ENCODE measurements at regions not wholly inside any gene's neighbourhood (a gene's known extent, or its start where the extent isn't known, plus 50 kb on each side); places are given as distances from the start of the nearest gene placed in this dataset.
A peak's percentile ranks its signal among the peaks of the same experiment; 100 is the strongest.
"Not testable (repeated sequence)": the region's sequence is repeated elsewhere in the genome, so short reads cannot be mapped to it uniquely, and the experiment has no call there.

DNA sequence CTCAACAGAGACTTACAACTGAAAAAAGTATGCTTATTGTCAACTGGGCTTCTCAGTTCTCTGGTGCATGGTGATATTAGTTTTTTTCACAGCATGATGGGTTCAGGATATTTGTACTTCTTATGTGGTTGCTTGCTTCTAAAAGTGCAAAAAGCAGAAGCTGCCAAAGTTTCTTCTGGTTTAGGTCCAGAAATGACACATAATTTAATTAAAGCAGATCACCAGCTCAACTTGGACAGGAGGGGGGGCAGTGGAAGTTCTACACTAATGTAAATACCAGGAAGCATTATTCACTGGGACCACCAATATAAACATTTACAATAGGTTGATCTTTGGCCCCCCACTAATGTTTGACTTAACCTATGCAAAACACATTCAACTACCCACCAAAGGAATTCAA is 354.8 kb upstream of the BRINP3 start:
- no peak for DNase-seq (ENCODE audit: low read depth in 2 of 2)

DNA sequence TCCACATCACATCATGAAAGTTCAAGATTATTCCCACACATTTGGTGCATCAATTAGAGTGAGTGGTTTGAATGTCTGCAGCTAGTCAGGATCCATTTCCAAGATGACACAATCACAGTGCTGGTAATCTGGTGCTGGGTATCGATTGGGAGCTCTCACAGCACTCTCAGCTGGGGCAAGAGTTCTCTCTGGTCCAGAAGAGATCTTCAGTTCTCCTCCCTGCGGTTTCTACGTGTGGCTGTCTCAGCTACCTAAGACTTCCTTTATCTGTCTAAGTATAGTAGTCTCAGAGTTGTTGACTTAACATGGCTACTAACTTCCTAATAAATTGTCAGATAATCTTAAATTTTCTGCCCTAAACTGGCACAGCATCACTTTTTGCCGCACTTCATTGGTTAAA is 358.0 kb upstream of the BRINP3 start:
- DNase-seq (ENCODE audit: low read depth in 2 of 2): no peak

DNA sequence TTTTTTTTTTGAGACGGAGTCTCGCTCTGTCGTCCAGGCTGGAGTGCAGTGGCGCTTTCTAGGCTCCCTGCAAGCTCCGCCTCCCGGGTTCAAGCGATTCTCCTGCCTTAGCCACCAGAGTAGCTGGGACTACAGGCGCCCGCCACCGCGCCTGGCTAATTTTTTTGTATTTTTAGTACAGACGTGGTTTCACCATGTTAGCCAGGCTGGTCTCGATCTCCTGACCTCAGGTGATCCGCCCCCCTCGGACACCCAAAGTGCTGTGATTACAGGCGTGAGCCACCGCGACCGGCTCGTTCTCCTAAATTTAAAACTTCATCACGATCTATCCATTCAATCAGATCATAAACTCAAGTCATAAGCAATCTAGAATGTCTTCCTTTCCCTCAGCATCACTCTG is 359.5 kb upstream of the BRINP3 start:
- not testable (repeated sequence) for DNase-seq (ENCODE audit: low read depth in 2 of 2)

- DNase-seq (ENCODE audit: low read depth in 2 of 2): no peak
These were observed 360.2 kb upstream of the BRINP3 start for GRCh38 chr1:190837888-190838287.

DNA sequence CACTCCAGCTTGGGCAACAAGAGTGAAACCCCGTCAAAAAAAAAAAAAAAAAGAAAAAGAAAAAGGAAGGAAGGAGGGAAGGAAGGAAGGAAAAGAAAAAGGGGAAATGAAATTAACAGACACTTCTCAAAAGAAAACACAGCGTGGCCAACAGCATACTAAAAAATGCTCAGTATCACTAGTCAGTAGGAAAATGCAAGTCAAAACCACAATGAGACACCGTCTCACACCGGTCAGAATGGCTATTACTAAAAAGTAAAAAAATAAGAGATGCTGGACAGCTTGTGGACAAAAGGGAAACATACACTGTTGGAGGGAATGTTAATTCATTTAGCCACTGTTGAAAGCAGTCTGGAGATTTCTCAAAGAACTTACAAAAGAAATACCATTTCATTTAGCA is 369.5 kb upstream of the BRINP3 start:
- DNase-seq (ENCODE audit: low read depth in 2 of 2): no peak

DNA sequence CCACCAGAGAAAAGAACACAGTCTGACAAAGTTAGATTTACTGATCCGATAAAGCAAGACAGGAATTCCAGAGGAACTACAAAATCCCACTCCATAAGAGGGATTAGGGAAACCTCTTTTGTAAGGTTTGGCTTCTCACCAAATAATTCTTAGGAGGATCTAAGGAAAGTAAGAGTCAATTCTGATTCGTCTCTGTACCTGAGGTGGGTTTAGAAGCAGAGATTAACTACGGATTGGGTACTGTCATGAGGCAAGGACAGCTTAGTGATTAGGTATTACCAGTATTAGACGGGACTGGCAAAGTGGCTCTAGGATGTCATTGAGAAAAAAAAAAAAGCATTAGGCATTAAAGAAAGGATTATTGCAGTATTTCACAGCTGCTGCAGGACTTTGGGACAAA is 371.7 kb upstream of the BRINP3 start:
- DNase-seq (ENCODE audit: low read depth in 2 of 2): no peak

GRCh38 chr1:190852611-190853010 is 374.9 kb upstream of the BRINP3 start:
- DNase-seq (ENCODE audit: low read depth in 2 of 2): no peak

DNA sequence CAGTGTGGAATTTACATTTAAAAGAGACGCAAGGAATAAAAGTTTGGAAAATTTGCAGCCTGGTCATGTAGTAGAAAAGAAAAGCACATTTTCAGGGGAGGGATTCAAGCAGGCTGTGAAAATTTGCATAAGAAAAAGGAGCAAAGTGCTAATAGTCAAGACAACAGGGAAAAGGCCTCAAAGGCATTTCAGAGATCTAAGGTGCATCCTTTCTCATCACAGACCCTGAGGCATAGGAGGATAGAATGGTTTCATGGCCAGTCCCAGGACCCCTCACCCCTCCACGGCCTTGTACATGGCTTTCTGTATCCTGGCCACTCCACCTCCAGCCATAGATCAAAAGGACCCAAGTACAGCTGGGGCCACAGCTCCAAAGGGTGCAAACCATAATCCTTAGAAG is 380.5 kb upstream of the BRINP3 start:
- no peak for DNase-seq (ENCODE audit: low read depth in 2 of 2)

DNA sequence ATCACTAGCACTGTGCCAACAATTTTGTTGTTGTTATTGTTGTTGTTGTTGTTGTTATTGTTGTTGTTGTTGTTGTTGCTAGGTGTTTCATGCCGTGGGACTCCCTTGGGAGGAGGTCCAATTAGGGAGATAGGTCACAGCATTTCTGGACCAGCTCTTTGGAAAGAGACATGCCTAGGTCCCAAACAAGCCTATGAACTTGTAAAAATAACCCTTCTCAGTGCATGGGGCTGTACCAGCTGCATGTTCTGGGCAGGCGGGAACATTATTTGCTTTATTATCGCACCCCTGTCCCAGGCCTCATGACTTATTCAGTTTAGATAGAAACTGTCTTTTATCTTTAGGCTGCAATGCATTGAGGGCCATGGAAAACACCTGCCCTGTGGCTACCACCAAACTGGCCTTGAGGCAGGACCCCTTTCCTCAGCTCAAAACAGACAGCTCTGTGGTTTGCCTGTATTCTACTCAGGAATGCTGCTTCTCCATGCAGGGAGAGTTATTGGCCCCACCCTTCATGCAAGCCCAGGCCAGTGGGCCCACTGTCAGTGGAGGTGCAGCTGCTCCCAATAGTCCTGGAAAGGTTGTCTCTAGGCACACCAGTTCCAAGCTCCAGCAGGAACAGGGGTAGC is 386.5 kb upstream of the BRINP3 start:
- no peak for DNase-seq (ENCODE audit: low read depth in 2 of 2)

DNA sequence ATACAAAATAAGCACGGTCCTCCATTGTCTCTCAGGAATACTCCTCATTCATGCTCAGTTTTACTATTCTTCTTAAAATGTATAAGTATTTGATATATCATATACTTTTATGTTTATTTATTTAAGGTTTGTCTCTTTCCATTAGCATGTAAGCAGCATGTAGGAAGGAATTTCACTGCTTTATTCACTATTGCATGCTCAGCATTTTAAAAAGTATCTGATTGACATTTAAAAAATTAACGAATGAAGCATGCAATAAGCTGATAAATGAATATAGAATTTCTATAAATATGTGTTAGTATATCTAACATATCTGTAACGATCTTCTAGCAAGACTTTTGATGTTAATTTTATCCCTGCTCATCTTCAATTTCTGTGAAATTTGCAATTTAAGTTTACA is 402.7 kb upstream of the BRINP3 start:
- DNase-seq (ENCODE audit: low read depth in 2 of 2): no peak

- DNase-seq (ENCODE audit: low read depth in 2 of 2): no peak
These were observed 403.4 kb upstream of the BRINP3 start for GRCh38 chr1:190881064-190881463.

DNA sequence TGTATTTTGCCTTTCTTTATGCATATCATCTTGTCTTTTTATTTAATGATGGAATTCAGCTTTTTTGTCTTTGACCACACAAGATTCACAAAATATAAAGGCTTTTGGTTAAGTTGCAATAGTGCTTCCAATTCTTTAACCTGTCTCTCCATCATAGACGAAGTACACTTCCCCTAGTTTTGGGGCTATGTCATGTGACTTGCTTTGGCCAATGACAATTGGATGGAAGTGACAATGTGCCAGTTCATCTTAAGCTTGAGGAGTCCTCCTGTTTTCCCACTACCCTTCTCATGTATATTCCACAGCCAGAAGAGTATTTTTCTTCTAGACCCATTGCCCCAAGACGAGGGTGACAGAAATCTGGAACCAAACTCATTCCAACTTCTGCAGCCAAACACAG is 419.6 kb upstream of the BRINP3 start:
- no peak for DNase-seq (ENCODE audit: low read depth in 2 of 2)

DNA sequence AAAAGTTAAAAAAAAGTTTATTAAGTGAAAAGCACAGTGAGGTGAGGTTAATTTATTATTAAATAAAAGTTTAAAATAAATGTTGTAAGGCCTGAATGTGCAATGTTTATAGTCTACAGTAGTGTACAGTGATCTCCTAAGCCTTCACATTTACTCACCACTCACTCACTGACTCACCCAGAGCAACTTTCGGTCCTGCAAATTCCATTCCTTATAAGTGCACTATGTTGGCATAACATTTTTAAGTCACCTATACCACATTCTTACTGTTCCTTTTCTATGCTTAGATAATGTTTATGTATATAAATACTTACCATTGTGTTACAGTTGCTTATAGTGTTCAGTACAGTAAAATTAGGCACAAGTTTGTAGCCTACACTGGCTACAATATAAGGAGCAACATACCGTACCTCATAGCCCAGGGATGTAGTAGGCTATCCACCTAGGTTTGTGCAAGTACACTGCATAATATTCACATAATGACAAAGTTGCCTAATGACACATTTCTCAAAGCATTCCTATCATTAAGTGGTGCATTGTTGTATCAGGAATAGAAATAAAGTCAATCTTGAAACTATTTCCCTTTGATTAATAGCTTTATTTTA is 426.5 kb upstream of the BRINP3 start:
- DNase-seq (ENCODE audit: low read depth in 2 of 2): peak; percentile 63 to 69

DNA sequence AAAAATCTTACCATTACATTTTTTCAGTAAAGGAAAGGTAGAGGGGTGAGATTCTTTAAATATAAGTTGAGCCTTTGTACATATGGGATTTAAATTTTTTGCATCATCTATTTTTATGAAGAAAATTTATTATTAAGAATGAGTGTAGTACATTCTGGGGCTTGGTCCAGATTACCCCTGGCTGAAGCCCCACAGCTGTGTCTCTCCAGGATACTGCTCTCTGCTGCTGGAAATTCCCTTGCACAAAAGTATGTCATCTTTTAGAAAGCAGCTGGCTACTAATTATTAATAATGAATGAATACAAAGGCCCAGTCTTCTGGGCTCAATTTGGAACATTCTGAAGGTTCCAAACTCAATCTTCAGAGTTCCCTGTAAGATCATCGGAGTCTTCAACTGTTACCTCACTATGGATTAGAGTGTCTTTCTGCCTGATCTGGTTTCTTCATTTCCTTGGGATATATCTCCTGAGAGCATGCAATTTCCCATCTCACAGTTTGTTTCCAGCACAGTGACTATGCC is 428.6 kb upstream of the BRINP3 start:
- no peak for DNase-seq (ENCODE audit: low read depth in 2 of 2)

DNA sequence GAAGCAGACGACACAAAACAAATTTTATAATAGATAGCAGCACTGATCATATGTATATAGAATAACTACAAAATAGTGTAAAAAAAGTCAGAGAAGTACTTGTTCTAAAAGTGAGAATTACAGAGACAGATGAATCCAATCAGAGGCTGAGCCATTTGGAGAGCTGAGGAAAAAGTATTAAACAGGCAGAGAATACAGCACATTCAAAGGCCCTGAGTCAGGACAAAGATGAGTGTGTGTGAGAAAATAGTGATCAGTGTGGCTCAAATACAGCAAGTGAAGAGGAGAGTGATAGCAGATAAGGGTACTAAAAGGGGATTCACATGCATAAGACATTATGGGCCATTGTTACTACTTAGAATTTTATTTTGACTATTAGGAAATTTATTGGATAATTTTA is 430.6 kb upstream of the BRINP3 start:
- peak in 1 of 2 experiments; percentile 11 for DNase-seq (ENCODE audit: low read depth in 2 of 2)

GRCh38 chr1:190908691-190909090 is 431.0 kb upstream of the BRINP3 start:
- peak; percentile 25 to 28 for DNase-seq (ENCODE audit: low read depth in 2 of 2)

DNA sequence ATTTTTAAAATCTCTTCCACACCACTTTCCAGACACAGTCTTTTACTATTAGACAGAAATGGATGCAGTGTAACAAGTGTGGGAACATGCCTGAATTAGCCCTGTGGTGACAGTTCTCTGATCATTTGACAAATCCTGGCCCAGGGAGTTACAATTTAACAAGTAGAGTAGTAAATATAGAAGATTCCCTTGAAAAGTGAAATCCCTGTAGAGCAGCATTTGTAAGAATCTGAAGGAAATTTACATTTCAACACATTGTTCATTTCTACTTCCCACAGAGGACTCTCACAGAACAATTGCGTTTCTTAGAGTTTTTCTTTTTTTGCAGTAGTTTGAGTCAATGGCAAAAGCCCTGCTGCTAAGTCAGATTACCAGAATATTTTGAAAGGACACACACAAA is 458.3 kb upstream of the BRINP3 start:
- no peak for DNase-seq (ENCODE audit: low read depth in 2 of 2)

GRCh38 chr1:190936337-190936736 is 458.7 kb upstream of the BRINP3 start:
- DNase-seq (ENCODE audit: low read depth in 2 of 2): no peak

DNA sequence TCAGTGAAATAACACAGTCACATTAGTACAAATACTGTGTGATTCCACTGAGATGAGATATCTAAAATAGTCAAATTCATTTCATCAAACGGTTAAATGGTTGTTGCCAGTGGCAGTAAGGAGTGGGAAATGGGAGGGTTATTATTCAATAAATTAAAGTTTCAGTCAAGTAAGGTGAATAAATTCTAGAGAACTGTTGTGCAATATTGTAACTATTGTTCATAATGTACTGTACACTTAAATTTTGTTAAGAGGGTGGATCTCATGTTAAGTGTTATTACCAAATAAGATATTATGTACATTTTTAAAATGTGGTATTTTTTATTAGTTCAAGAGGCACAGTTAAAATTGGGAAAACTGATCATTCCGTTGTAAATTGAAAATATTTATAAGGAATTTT is 463.3 kb upstream of the BRINP3 start:
- DNase-seq (ENCODE audit: low read depth in 2 of 2): no peak

GRCh38 chr1:190942475-190942874 is 464.8 kb upstream of the BRINP3 start:
- no peak for DNase-seq (ENCODE audit: low read depth in 2 of 2)

GRCh38 chr1:190943722-190944121 is 466.1 kb upstream of the BRINP3 start:
- DNase-seq (ENCODE audit: low read depth in 2 of 2): not testable (repeated sequence)

DNA sequence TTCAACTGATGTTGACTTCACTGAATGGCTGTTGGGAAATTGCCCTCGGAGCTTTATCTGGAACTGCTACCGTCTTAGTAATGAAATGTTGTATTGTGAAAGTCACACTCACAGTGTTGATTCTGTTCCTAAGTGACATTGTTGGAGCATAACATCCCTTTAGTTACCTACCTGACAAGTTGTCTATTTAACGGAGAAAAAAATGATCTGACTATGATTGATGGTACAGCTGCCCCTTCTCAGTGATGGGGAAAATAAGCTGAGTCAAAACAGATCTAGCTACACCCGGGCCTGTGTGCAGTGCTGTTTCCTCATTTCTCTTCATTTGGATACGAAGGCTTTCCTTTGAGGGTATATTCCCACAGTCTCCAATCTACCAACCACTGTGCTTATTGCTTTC is 472.3 kb upstream of the BRINP3 start:
- no peak for DNase-seq (ENCODE audit: low read depth in 2 of 2)

GRCh38 chr1:190957565-190957964 is 479.9 kb upstream of the BRINP3 start:
- no peak for DNase-seq (ENCODE audit: low read depth in 2 of 2)

DNA sequence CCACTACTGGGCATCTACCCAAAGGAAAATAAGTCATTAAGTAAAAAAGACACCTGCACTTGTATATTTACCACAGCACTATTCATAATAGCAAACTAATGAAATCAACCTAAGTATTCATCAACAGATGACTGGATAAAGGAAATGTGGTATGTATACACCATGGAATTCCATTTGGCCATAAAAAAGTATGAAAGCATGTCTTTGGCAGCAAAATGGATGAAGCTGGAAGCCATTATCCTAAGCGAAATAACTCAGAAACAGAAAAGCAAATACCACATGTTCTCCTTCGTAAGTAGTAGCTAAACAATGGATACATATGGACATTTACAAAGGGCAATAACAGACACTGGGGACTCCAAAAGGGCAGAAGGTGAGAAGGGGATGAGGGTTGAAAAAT is 485.7 kb upstream of the BRINP3 start:
- DNase-seq (ENCODE audit: low read depth in 2 of 2): peak; percentile 10 to 15

Measured in fibroblast of skin of left quadriceps (primary cell).